Fibroblast of pulmonary artery (primary cell): ENCODE measurements at regions not wholly inside any gene's neighbourhood (a gene's known extent, or its start where the extent isn't known, plus 50 kb on each side); places are given as distances from the start of the nearest gene placed in this dataset.
A peak's percentile ranks its signal among the peaks of the same experiment; 100 is the strongest.

Experiments
- DNase-seq: peaks from one replicate; pipeline ENCODE4 v3.0.0-alpha.2; 2010; ENCODE audit warnings: low read depth
- H3K4me3 ChIP-seq: replicated peaks from 2 replicates; pipeline ENCODE4 v1.5.1; 2011; ENCODE audit warnings: low read depth, mild to moderate bottlenecking, control low read depth, low read length, moderate library complexity
- CTCF ChIP-seq: IDR thresholded peaks from 2 replicates; pipeline ENCODE4 v1.5.1; 2011; ENCODE audit warnings: mild to moderate bottlenecking, control low read depth, low read length, inconsistent platforms; ENCODE audit errors: missing control alignments

GRCh38 chr6:50123688-50124087 is 74.0 kb upstream of the DEFB112 start:
- H3K4me3 ChIP-seq, result no peak overlapping the region
- no peak for TF ChIP-seq CTCF
- DNase-seq, result no peak

GRCh38 chr6:50124572-50124971 is 74.8 kb upstream of the DEFB112 start:
- H3K4me3 ChIP-seq, result no peak overlapping the region
- TF ChIP-seq CTCF, result no peak
- no peak for DNase-seq

- peak; percentile 40 for DNase-seq
- H3K4me3 ChIP-seq, result no peak overlapping the region
- peak; percentile 44 for TF ChIP-seq CTCF
These were observed 78.8 kb upstream of the DEFB112 start for GRCh38 chr6:50128420-50129005.

GRCh38 chr6:50135968-50136367 is 86.2 kb upstream of the DEFB112 start:
- no peak for DNase-seq
- no peak overlapping the region for H3K4me3 ChIP-seq
- no peak for TF ChIP-seq CTCF

GRCh38 chr6:50141100-50141499 is 91.4 kb upstream of the DEFB112 start:
- no peak overlapping the region for H3K4me3 ChIP-seq
- no peak for TF ChIP-seq CTCF
- DNase-seq, result no peak

- no peak overlapping the region for H3K4me3 ChIP-seq
- TF ChIP-seq CTCF, result no peak
- DNase-seq, result no peak
These were observed 93.4 kb upstream of the DEFB112 start for GRCh38 chr6:50143011-50143719.

GRCh38 chr6:50145125-50145524 is 95.4 kb upstream of the DEFB112 start:
- H3K4me3 ChIP-seq, result no peak overlapping the region
- TF ChIP-seq CTCF, result peak; percentile 26
- DNase-seq, result peak; percentile 3
